Mesenchymal stem cell (in vitro differentiated cells and primary cell): ENCODE measurements at regions not wholly inside any gene's neighbourhood (a gene's known extent, or its start where the extent isn't known, plus 50 kb on each side); places are given as distances from the start of the nearest gene placed in this dataset.

Experiments used
- DNase-seq: peaks from one replicate; pipeline ENCODE4 v3.0.0-alpha.2; 2013
- H2AFZ ChIP-seq: one replicate; pipeline ENCODE4 v1.6.1; 2013; ENCODE audit warnings: low read depth, mild to moderate bottlenecking, control low read depth, inconsistent platforms, low read length, moderate library complexity
- H2AK5ac ChIP-seq: 2 replicates; pipeline ENCODE4 v1.6.1; 2013; ENCODE audit warnings: low read length, moderate library complexity, mild to moderate bottlenecking, inconsistent platforms; ENCODE audit not compliant: severe bottlenecking
- H2BK120ac ChIP-seq: one replicate; pipeline ENCODE4 v1.6.1; 2013; ENCODE audit warnings: low read depth, mild to moderate bottlenecking, inconsistent platforms, low read length, moderate library complexity
- H2BK12ac ChIP-seq, 2 experiments: one replicate each; pipeline ENCODE4 v1.6.1; 2013; ENCODE audit warnings: inconsistent platforms in 2 of 2, low read length in 2 of 2, mild to moderate bottlenecking in 2 of 2, moderate library complexity in 2 of 2, control low read depth in 1 of 2
- H2BK15ac ChIP-seq: one replicate; pipeline ENCODE4 v1.6.1; 2013; ENCODE audit warnings: mild to moderate bottlenecking, low read depth, inconsistent platforms; ENCODE audit not compliant: poor library complexity, severe bottlenecking
- H2BK5ac ChIP-seq: 2 replicates; pipeline ENCODE4 v1.6.1; 2013; ENCODE audit warnings: low read depth, mild to moderate bottlenecking, low read length, control low read depth, inconsistent platforms; ENCODE audit not compliant: poor library complexity, severe bottlenecking
- H3K14ac ChIP-seq, 2 experiments: one replicate each; pipeline ENCODE4 v1.6.1; 2013; ENCODE audit warnings: inconsistent platforms in 2 of 2, low read length in 2 of 2, control low read depth in 1 of 2, mild to moderate bottlenecking in 1 of 2, moderate library complexity in 1 of 2
- H3K18ac ChIP-seq, 2 experiments: one replicate each; pipeline ENCODE4 v1.6.1; 2013; ENCODE audit warnings: inconsistent platforms in 2 of 2, low read length in 2 of 2, control low read depth in 1 of 2, low read depth in 1 of 2, mild to moderate bottlenecking in 1 of 2
- H3K23ac ChIP-seq, 2 experiments: one replicate each; pipeline ENCODE4 v1.6.1; 2013; ENCODE audit warnings: inconsistent platforms in 2 of 2, low read length in 2 of 2, mild to moderate bottlenecking in 2 of 2, moderate library complexity in 2 of 2, control low read depth in 1 of 2
- H3K27ac ChIP-seq: 2 replicates; pipeline ENCODE4 v1.5.1; 2013; ENCODE audit warnings: mild to moderate bottlenecking, moderate library complexity, low read length, control low read depth, inconsistent platforms; ENCODE audit not compliant: poor library complexity, severe bottlenecking
- H3K27me3 ChIP-seq, 2 experiments: 2 replicates each; pipeline versions ENCODE4 v1.6.1 to v1.7.0; 2013; ENCODE audit warnings: low read length in 2 of 2, mild to moderate bottlenecking in 2 of 2, moderate library complexity in 2 of 2, control low read depth in 1 of 2, inconsistent platforms in 1 of 2; ENCODE audit not compliant: control insufficient read depth in 1 of 2, insufficient read depth in 1 of 2
- H3K36me3 ChIP-seq, 2 experiments: 2 replicates each; pipeline versions ENCODE4 v1.6.1 to v1.7.0; 2013; ENCODE audit warnings: low read length in 2 of 2, control low read depth in 1 of 2, inconsistent platforms in 1 of 2, low read depth in 1 of 2, mild to moderate bottlenecking in 1 of 2; ENCODE audit not compliant: insufficient read depth in 2 of 2, control insufficient read depth in 1 of 2
- H3K4ac ChIP-seq, 2 experiments: one replicate each; pipeline ENCODE4 v1.6.1; 2013; ENCODE audit warnings: inconsistent platforms in 2 of 2, low read length in 2 of 2, mild to moderate bottlenecking in 2 of 2, moderate library complexity in 2 of 2, control low read depth in 1 of 2, low read depth in 1 of 2
- H3K4me1 ChIP-seq: 2 replicates; pipeline ENCODE4 v1.6.1; 2013; ENCODE audit warnings: low read depth, low read length, control low read depth; ENCODE audit not compliant: control insufficient read depth, insufficient read depth
- H3K4me2 ChIP-seq: 2 replicates; pipeline ENCODE4 v1.6.1; 2013; ENCODE audit warnings: low read length, mild to moderate bottlenecking, inconsistent platforms; ENCODE audit not compliant: poor library complexity, severe bottlenecking
- H3K4me3 ChIP-seq, 2 experiments: 2 replicates each; pipeline versions ENCODE4 v1.5.1 to v1.7.0; 2013; ENCODE audit warnings: low read length in 2 of 2, mild to moderate bottlenecking in 2 of 2, control low read depth in 1 of 2, low read depth in 1 of 2; ENCODE audit not compliant: insufficient read depth in 1 of 2
- H3K79me1 ChIP-seq: replicated peaks from 2 replicates; pipeline ENCODE4 v1.6.1; 2013; ENCODE audit warnings: mild to moderate bottlenecking, control low read depth, low read length, inconsistent platforms; ENCODE audit not compliant: poor library complexity, severe bottlenecking
- H3K9ac ChIP-seq: 2 replicates; pipeline ENCODE4 v1.7.0; 2013; ENCODE audit warnings: mild to moderate bottlenecking, low read length, moderate library complexity
- H3K9me3 ChIP-seq: 2 replicates; pipeline ENCODE4 v1.7.0; 2013; ENCODE audit warnings: mild to moderate bottlenecking, low read length; ENCODE audit not compliant: control insufficient read depth
- H4K8ac ChIP-seq: one replicate; pipeline ENCODE4 v1.6.1; 2013; ENCODE audit warnings: inconsistent platforms, mild to moderate bottlenecking, low read length, moderate library complexity
- H4K91ac ChIP-seq: one replicate; pipeline ENCODE4 v1.6.1; 2013; ENCODE audit warnings: mild to moderate bottlenecking, low read length, inconsistent platforms
- WGBS: methylation state at CpG from one replicate; pipeline ENCODE4 v1.1.7; 2013; ENCODE audit warnings: mixed read lengths; 5-methylcytosine and 5-hydroxymethylcytosine counted together

- no peak overlapping the region for H4K8ac ChIP-seq
- no peak overlapping the region for H2BK5ac ChIP-seq
- no peak overlapping the region for H2BK15ac ChIP-seq
- H4K91ac ChIP-seq, result no peak overlapping the region
- no peak overlapping the region for H2AK5ac ChIP-seq
- no peaks in the 10 kb centered on the region for H3K79me1 ChIP-seq
- no peak overlapping the region for H3K4me2 ChIP-seq
- no peak overlapping the region for H3K27ac ChIP-seq
- no peak overlapping the region for H3K23ac ChIP-seq
- 82% methylated on average over 9 of the region's 9 CpGs for WGBS
- DNase-seq, result no peak
- no peaks in the 10 kb centered on the region for H3K36me3 ChIP-seq
- no peaks in the 10 kb centered on the region for H3K27me3 ChIP-seq
- no peaks in the 10 kb centered on the region for H3K4me1 ChIP-seq
- H2BK12ac ChIP-seq, result no peak overlapping the region
- no peak overlapping the region for H3K4ac ChIP-seq
- no peak overlapping the region for H3K14ac ChIP-seq
- no peak overlapping the region for H3K18ac ChIP-seq
- no peak overlapping the region for H3K4me3 ChIP-seq
- H2AFZ ChIP-seq, result no peak overlapping the region
- H2BK120ac ChIP-seq, result no peak overlapping the region
- H3K9ac ChIP-seq, result no peak overlapping the region
- H3K9me3 ChIP-seq, result no peaks in the 10 kb centered on the region
Measured at GRCh38 chrX:940691-941090, 271.8 kb downstream of the CRLF2 start.

DNA sequence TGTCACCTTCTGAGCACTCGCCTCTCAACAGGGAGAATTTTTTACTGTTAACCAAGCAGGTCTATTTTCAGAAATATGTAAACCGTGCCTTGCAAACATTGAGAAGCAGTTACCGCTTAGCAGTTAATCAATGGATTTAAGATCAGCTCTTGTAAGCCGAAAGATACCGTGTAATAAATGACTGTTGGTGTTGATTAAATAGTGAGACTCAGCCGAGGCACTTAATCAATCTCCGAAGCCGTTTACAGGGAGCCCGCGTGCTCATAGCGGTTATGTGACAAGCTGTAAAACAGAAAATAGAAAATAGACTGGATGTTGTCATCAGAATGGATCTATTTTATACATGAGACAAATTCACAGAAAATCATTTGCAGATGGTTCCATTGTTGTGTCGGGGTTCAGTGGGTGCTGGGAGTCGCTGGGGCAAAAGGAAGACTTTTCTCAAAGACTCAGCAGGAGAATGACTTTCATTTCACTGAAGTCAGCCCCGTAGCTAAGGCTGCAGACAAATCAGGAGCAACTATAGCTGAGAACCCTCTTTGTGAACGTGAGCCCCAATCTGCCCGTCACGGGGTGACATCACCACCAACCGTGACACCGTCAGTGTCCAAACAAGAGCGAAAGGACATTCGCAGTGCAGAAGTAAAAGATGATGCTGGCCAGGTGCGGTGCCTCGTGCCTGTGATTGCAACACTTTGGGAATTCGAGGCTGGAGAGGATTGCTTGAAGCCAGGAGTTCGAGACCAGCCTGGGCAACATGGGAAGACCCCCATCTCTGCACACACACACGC is 275.3 kb downstream of the CRLF2 start:
- Histone ChIP-seq H2AFZ (no peak overlapping the region), H3K9me3 (no peaks in the 10 kb centered on the region), H3K79me1 (no peaks in the 10 kb centered on the region), H3K9ac (no peak overlapping the region), H3K36me3 (no peaks in the 10 kb centered on the region), H2BK5ac (no peak overlapping the region), H3K4me1 (no peaks in the 10 kb centered on the region), H4K91ac (no peak overlapping the region), H3K14ac (no peak overlapping the region), H3K18ac (no peak overlapping the region), H2BK120ac (no peak overlapping the region), H3K23ac (no peak overlapping the region), H3K4ac (no peak overlapping the region), H3K4me2 (no peak overlapping the region), H2BK15ac (no peak overlapping the region), H3K27ac (no peak overlapping the region), H3K4me3 (no peak overlapping the region), H2BK12ac (no peak overlapping the region), H2AK5ac (no peak overlapping the region), H3K27me3 (no peaks in the 10 kb centered on the region), H4K8ac (no peak overlapping the region)
- no peak for DNase-seq
- WGBS, result 82% methylated on average over 25 of the region's 26 CpGs

GRCh38 chrX:933611-934010 is 278.8 kb downstream of the CRLF2 start:
- Histone ChIP-seq H3K18ac (no peak overlapping the region), H3K4me1 (no peaks in the 10 kb centered on the region), H3K27ac (no peak overlapping the region), H3K14ac (no peak overlapping the region), H3K27me3 (no peaks in the 10 kb centered on the region), H4K91ac (no peak overlapping the region), H3K36me3 (no peaks in the 10 kb centered on the region), H3K9me3 (no peaks in the 10 kb centered on the region), H3K4me2 (no peak overlapping the region), H2BK12ac (no peak overlapping the region), H3K9ac (no peak overlapping the region), H2AK5ac (no peak overlapping the region), H3K4me3 (no peak overlapping the region), H2BK5ac (no peak overlapping the region), H3K4ac (no peak overlapping the region), H2AFZ (no peak overlapping the region), H4K8ac (no peak overlapping the region), H3K23ac (no peak overlapping the region), H2BK120ac (no peak overlapping the region), H3K79me1 (no peaks in the 10 kb centered on the region), H2BK15ac (no peak overlapping the region)
- WGBS, result 83% methylated on average over 10 of the region's 11 CpGs
- no peak for DNase-seq

- H3K79me1 ChIP-seq, result no peaks in the 10 kb centered on the region
Measured at GRCh38 chrX:928606-929005, 283.8 kb downstream of the CRLF2 start.

More at GRCh38 chrX:928606-929005, 283.8 kb downstream of the CRLF2 start:
- Histone ChIP-seq H3K4me2 (no peak overlapping the region), H3K23ac (no peak overlapping the region), H2BK15ac (no peak overlapping the region), H3K9ac (no peak overlapping the region), H2AFZ (no peak overlapping the region), H2AK5ac (no peak overlapping the region), H3K27ac (no peak overlapping the region), H4K91ac (no peak overlapping the region), H3K14ac (no peak overlapping the region), H3K9me3 (no peaks in the 10 kb centered on the region), H3K4me1 (no peaks in the 10 kb centered on the region), H3K4me3 (no peak overlapping the region), H2BK5ac (no peak overlapping the region), H2BK12ac (no peak overlapping the region), H2BK120ac (no peak overlapping the region), H3K4ac (no peak overlapping the region), H3K27me3 (no peaks in the 10 kb centered on the region), H3K36me3 (no peaks in the 10 kb centered on the region), H3K18ac (no peak overlapping the region), H4K8ac (no peak overlapping the region)
- DNase-seq, result no peak
- 90% methylated on average over 4 of the region's 4 CpGs for WGBS
